Parathyroid adenoma (tissue), 2 donors: ENCODE measurements at regions not wholly inside any gene's neighbourhood (a gene's known extent, or its start where the extent isn't known, plus 50 kb on each side); places are given as distances from the start of the nearest gene placed in this dataset.

ENCODE experiments used
- H2AFZ ChIP-seq: fragments of 300-600 bp; sonication (generic); one replicate; pipeline ENCODE4 v1.7.0; 2017; ENCODE audit warnings: antibody characterized with exemption, mild to moderate bottlenecking
- H3K27ac ChIP-seq: fragments of 300-600 bp; sonication (generic); one replicate; pipeline ENCODE4 v1.7.0; 2017
- H3K27me3 ChIP-seq: fragments of 300-600 bp; sonication (generic); one replicate; pipeline ENCODE4 v1.7.0; 2017; ENCODE audit warnings: low read length; ENCODE audit not compliant: control insufficient read depth, insufficient read depth
- H3K36me3 ChIP-seq: fragments of 300-600 bp; sonication (generic); one replicate; pipeline ENCODE4 v1.7.0; 2017; ENCODE audit warnings: low read length; ENCODE audit not compliant: control insufficient read depth, insufficient read depth
- H3K4me1 ChIP-seq: fragments of 300-600 bp; sonication (generic); one replicate; pipeline ENCODE4 v1.7.0; 2017; ENCODE audit warnings: control low read depth
- H3K4me2 ChIP-seq: fragments of 300-600 bp; sonication (generic); one replicate; pipeline ENCODE4 v1.7.0; 2017; ENCODE audit warnings: low read length
- H3K4me3 ChIP-seq: fragments of 300-600 bp; sonication (generic); one replicate; pipeline ENCODE4 v1.7.0; 2017; ENCODE audit warnings: low read depth, low read length
- H3K79me2 ChIP-seq: fragments of 300-600 bp; sonication (generic); one replicate; pipeline ENCODE4 v1.7.0; 2017; ENCODE audit warnings: control low read depth
- H3K9ac ChIP-seq: fragments of 300-600 bp; sonication (generic); one replicate; pipeline ENCODE4 v1.7.0; 2017; ENCODE audit warnings: mild to moderate bottlenecking
- H3K9me3 ChIP-seq: fragments of 300-600 bp; sonication (generic); one replicate; pipeline ENCODE4 v1.7.0; 2017; ENCODE audit warnings: low read length; ENCODE audit not compliant: control insufficient read depth
- TF ChIP-seq, protein P1 (sequence below): fragments of 300-600 bp; sonication (generic); IDR thresholded peaks from one replicate; pipeline ENCODE4 v1.7.0; 2017; ENCODE audit warnings: antibody characterized with exemption, mild to moderate bottlenecking
- donor health status: primary hyperparathyroidism.

DNA sequence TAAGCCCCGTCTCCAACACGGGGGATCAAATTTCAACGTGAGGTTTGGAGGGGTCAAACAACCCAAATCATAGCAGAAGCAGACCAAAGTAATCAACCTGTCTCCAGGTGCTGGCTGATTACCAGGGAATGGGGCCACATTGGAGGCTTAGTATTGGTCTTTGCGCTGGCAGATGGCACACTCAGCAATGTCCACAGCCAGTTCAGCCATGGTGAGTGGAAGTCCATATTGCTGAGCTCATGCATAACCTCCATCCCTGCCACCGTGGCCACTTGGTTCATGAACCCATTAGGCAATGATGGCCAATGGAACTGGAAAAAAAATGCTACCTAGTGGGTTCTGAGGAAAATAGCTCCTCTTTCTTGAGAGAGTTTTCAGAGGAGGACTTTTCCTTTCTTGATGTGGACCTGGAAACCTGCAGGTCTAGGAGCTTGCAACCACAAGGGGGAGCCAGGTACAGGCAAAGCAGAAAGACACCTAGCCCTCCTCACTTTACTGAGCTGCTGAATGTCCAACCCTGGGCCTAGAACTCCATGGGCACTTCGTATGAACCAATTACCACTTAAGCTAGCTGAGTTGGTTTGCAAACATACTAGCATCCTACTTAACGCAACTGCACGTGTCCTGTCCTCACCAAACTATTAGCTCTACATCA is 128.0 kb upstream of the GYPC start:
- Histone ChIP-seq H3K79me2 (no peaks in the 10 kb centered on the region), H3K4me1 (no peaks in the 10 kb centered on the region), H3K36me3 (no peaks in the 10 kb centered on the region), H3K9me3 (no peaks in the 10 kb centered on the region), H3K27me3 (no peaks in the 10 kb centered on the region), H3K4me3 (no peak overlapping the region), H3K4me2 (no peak overlapping the region), H3K27ac (no peak overlapping the region), H2AFZ (peak overlapping the region; percentile 39), H3K9ac (no peak overlapping the region)
- TF ChIP-seq, protein P1, sequence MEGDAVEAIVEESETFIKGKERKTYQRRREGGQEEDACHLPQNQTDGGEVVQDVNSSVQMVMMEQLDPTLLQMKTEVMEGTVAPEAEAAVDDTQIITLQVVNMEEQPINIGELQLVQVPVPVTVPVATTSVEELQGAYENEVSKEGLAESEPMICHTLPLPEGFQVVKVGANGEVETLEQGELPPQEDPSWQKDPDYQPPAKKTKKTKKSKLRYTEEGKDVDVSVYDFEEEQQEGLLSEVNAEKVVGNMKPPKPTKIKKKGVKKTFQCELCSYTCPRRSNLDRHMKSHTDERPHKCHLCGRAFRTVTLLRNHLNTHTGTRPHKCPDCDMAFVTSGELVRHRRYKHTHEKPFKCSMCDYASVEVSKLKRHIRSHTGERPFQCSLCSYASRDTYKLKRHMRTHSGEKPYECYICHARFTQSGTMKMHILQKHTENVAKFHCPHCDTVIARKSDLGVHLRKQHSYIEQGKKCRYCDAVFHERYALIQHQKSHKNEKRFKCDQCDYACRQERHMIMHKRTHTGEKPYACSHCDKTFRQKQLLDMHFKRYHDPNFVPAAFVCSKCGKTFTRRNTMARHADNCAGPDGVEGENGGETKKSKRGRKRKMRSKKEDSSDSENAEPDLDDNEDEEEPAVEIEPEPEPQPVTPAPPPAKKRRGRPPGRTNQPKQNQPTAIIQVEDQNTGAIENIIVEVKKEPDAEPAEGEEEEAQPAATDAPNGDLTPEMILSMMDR: peak; percentile 74

DNA sequence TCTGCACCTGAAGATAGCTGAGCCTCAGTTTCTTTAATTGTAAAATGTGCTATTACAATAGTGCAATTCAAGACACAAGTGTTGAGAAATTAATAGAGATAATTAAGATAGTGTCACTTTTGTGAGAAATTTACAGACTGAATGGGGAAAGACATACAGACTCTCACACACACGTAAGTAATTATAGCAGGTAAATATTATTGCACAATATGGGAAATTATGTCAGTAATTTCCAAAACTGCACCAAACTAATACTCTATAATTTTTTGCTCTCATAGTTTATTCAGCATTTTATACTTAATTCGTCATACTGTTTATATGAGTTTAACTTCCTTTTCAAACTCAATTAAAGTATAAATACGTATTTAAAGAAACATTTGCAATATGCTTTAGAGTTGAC is 124.9 kb upstream of the GYPC start:
- TF ChIP-seq, protein P1: no peak
- no peaks in the 10 kb centered on the region for H3K27me3 ChIP-seq
- H3K36me3 ChIP-seq: no peaks in the 10 kb centered on the region
- no peaks in the 10 kb centered on the region for H3K9me3 ChIP-seq
- H2AFZ ChIP-seq: no peak overlapping the region
- H3K9ac ChIP-seq: no peak overlapping the region
- H3K4me3 ChIP-seq: no peak overlapping the region
- no peaks in the 10 kb centered on the region for H3K4me1 ChIP-seq
- H3K27ac ChIP-seq: no peak overlapping the region
- H3K4me2 ChIP-seq: no peak overlapping the region
- H3K79me2 ChIP-seq: no peaks in the 10 kb centered on the region

DNA sequence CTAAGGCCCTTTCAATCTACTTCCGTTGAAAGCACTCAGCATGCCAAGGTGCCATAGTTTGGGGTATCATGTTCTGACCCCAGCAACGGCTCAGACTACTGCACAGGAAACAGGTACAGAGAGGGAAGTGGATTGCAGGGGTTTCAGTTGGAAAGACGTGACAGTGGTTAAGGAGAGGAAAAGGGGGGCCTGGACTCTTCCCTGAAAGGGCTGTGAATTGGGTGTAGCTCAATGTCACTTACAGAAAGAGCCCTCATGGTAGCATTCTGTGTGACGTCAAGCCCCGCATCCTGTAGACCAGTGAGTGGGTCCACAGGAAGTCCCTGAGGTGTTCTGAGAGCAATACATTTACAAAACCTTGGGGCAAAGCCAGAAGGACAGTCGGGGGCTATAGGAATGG is 121.5 kb upstream of the GYPC start:
- Histone ChIP-seq H3K79me2 (no peaks in the 10 kb centered on the region), H3K27me3 (no peaks in the 10 kb centered on the region), H3K9me3 (no peaks in the 10 kb centered on the region), H3K4me2 (no peak overlapping the region), H3K36me3 (no peaks in the 10 kb centered on the region), H3K4me3 (no peak overlapping the region), H3K4me1 (no peaks in the 10 kb centered on the region), H2AFZ (no peak overlapping the region), H3K27ac (no peak overlapping the region), H3K9ac (no peak overlapping the region)
- TF ChIP-seq, protein P1: no peak

DNA sequence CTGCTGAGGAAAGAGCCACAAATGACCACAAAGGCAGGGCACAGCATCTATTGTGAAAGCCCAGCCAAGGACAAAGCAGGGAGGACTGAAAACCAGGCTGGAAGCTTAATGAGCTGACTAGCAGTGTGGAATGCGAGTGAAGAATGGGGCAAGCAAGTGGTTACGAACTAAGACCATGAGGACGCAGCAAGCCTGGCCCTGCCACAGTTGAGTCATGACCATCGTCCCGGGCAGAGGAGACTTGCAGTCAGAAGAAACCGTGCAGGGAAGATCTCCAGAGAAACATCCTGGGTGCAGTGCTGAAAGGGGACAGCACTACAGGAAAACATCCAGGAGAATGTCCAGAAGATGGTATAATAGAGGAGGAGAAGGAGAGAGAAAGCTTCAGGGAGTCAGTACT is 120.5 kb upstream of the GYPC start:
- Histone ChIP-seq H3K79me2 (no peaks in the 10 kb centered on the region), H3K27me3 (no peaks in the 10 kb centered on the region), H3K4me1 (no peaks in the 10 kb centered on the region), H3K27ac (no peak overlapping the region), H3K9me3 (no peaks in the 10 kb centered on the region), H3K36me3 (no peaks in the 10 kb centered on the region), H3K4me3 (no peak overlapping the region), H3K9ac (no peak overlapping the region), H2AFZ (no peak overlapping the region), H3K4me2 (no peak overlapping the region)
- TF ChIP-seq, protein P1: no peak

DNA sequence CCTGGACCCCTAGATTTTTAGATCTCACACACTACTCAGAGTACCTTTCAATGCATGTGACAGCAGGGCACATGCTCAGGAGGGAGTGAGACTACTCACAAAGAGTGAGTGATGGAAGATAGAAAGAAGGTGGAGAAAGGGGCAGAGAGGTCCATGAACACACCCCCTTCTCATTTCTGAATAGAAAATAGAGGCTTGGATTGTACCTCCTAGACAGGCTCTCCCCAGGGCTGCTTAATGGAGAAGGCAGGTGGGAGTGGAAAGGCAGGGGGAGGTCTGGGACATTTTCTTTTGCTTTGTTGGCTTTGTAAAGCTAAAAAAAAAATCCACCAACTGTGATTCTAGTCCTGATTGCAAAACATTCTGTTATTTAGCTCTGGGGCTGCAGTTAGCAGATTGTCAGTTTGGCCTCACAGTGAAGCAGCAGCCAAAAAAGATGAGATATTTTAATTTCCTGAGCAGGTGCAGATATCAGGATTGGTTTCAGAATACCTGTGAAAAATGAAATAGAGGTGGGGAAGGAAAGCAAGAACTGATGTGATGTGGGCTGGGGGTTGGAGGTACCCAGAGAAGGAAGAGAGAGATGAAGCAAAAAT is 119.3 kb upstream of the GYPC start:
- Histone ChIP-seq H3K4me2 (no peak overlapping the region), H3K27me3 (no peaks in the 10 kb centered on the region), H3K9ac (no peak overlapping the region), H3K27ac (no peak overlapping the region), H3K79me2 (no peaks in the 10 kb centered on the region), H3K4me1 (no peaks in the 10 kb centered on the region), H3K36me3 (no peaks in the 10 kb centered on the region), H3K4me3 (no peak overlapping the region), H2AFZ (no peak overlapping the region), H3K9me3 (no peaks in the 10 kb centered on the region)
- TF ChIP-seq, protein P1: no peak
